ENCODE measurements at regions not wholly inside any gene's neighbourhood (a gene's known extent, or its start where the extent isn't known, plus 50 kb on each side); places are given as distances from the start of the nearest gene placed in this dataset.

GRCh38 chr5:2696156-2696807, 55.2 kb downstream of the IRX2 start:
- H3K4me3 ChIP-seq (ENCODE audit: low read depth, low read length) = no peak overlapping the region
- DNase-seq (ENCODE audit: low read depth, low spot score) = no peak
- in situ Hi-C loops (cut with HindIII; ENCODE audit: low sequenced_read_pairs) = no loop called here
- no peak for TF ChIP-seq CTCF (IDR thresholded peaks at IDR 0.05; ENCODE audit: low read depth, low read length)

GRCh38 chr5:2695200-2695891, 56.1 kb downstream of the IRX2 start:
- no peak for TF ChIP-seq CTCF (IDR thresholded peaks at IDR 0.05; ENCODE audit: low read depth, low read length)
- in situ Hi-C loops (cut with HindIII; ENCODE audit: low sequenced_read_pairs) = no loop called here
- DNase-seq (ENCODE audit: low read depth, low spot score) = peak; percentile 63
- H3K4me3 ChIP-seq (ENCODE audit: low read depth, low read length) = no peak overlapping the region

- no peak for TF ChIP-seq CTCF (IDR thresholded peaks at IDR 0.05; ENCODE audit: low read depth, low read length)
- in situ Hi-C loops (cut with HindIII; ENCODE audit: low sequenced_read_pairs) = no loop called here
- H3K4me3 ChIP-seq (ENCODE audit: low read depth, low read length) = no peak overlapping the region
- no peak for DNase-seq (ENCODE audit: low read depth, low spot score)
These were observed 59.9 kb downstream of the IRX2 start for GRCh38 chr5:2691530-2691929.

GRCh38 chr5:2690293-2690692, 61.2 kb downstream of the IRX2 start:
- H3K4me3 ChIP-seq (ENCODE audit: low read depth, low read length) = no peak overlapping the region
- in situ Hi-C loops (cut with HindIII; ENCODE audit: low sequenced_read_pairs) = no loop called here
- no peak for DNase-seq (ENCODE audit: low read depth, low spot score)
- TF ChIP-seq CTCF (IDR thresholded peaks at IDR 0.05; ENCODE audit: low read depth, low read length) = no peak

GRCh38 chr5:2688586-2688985, 62.9 kb downstream of the IRX2 start:
- in situ Hi-C loops (cut with HindIII; ENCODE audit: low sequenced_read_pairs) = no loop called here
- no peak for TF ChIP-seq CTCF (IDR thresholded peaks at IDR 0.05; ENCODE audit: low read depth, low read length)
- no peak overlapping the region for H3K4me3 ChIP-seq (ENCODE audit: low read depth, low read length)
- no peak for DNase-seq (ENCODE audit: low read depth, low spot score)

- in situ Hi-C loops (cut with HindIII; ENCODE audit: low sequenced_read_pairs) = no loop called here
- H3K4me3 ChIP-seq (ENCODE audit: low read depth, low read length) = no peak overlapping the region
- DNase-seq (ENCODE audit: low read depth, low spot score) = no peak
- no peak for TF ChIP-seq CTCF (IDR thresholded peaks at IDR 0.05; ENCODE audit: low read depth, low read length)
These were observed 63.7 kb downstream of the IRX2 start for GRCh38 chr5:2687746-2688145.

All from astrocyte of the spinal cord (primary cell).